ENCODE measurements at regions not wholly inside any gene's neighbourhood (a gene's known extent, or its start where the extent isn't known, plus 50 kb on each side); places are given as distances from the start of the nearest gene placed in this dataset.
"Not testable (repeated sequence)": the region's sequence is repeated elsewhere in the genome, so short reads cannot be mapped to it uniquely, and the experiment has no call there.

- ATAC-seq, result not testable (repeated sequence)
Measured at GRCh38 chr2:111437288-111437990, 316.7 kb downstream of the BCL2L11 start.

- peak; percentile 27; the same call in 1 of the 3 replicates for ATAC-seq
Measured at GRCh38 chr2:111438161-111438560, 317.4 kb downstream of the BCL2L11 start.

- ATAC-seq, result not testable (repeated sequence)
Measured at GRCh38 chr2:111439237-111439636, 318.5 kb downstream of the BCL2L11 start.

- ATAC-seq, result not testable (repeated sequence)
Measured at GRCh38 chr2:111441614-111442013, 320.9 kb downstream of the BCL2L11 start.

GRCh38 chr2:111442767-111443454 is 322.2 kb downstream of the BCL2L11 start:
- peak; percentile 74 for ATAC-seq

- not testable (repeated sequence) for ATAC-seq
Measured at GRCh38 chr2:111444516-111444915, 323.8 kb downstream of the BCL2L11 start.

GRCh38 chr2:111445191-111445929 is 324.6 kb downstream of the BCL2L11 start:
- ATAC-seq, result not testable (repeated sequence)

GRCh38 chr2:111445941-111446340 is 325.2 kb downstream of the BCL2L11 start:
- not testable (repeated sequence) for ATAC-seq

GRCh38 chr2:111447482-111447881 is 326.8 kb downstream of the BCL2L11 start:
- not testable (repeated sequence) for ATAC-seq

- not testable (repeated sequence) for ATAC-seq
Measured at GRCh38 chr2:111448796-111449195, 328.1 kb downstream of the BCL2L11 start.

GRCh38 chr2:111450526-111450925 is 329.8 kb downstream of the BCL2L11 start:
- peak; percentile 49 for ATAC-seq

GRCh38 chr2:111451692-111452199 is 331.0 kb downstream of the BCL2L11 start:
- ATAC-seq, result not testable (repeated sequence)

GRCh38 chr2:111452208-111452607 is 331.5 kb downstream of the BCL2L11 start:
- peak; percentile 7; the same call in 2 of the 3 replicates for ATAC-seq

- not testable (repeated sequence) for ATAC-seq
Measured at GRCh38 chr2:111453308-111453707, 332.6 kb downstream of the BCL2L11 start.

GRCh38 chr2:111453816-111454215 is 333.1 kb downstream of the BCL2L11 start:
- ATAC-seq, result peak; percentile 8; the same call in 1 of the 3 replicates

GRCh38 chr2:111454404-111454803 is 333.7 kb downstream of the BCL2L11 start:
- peak; percentile 80 for ATAC-seq

All from SK-N-SH treated with all-trans-retinoic acid at 6 μM for 48 hours (cell line).